ENCODE measurements at regions not wholly inside any gene's neighbourhood (a gene's known extent, or its start where the extent isn't known, plus 50 kb on each side); places are given as distances from the start of the nearest gene placed in this dataset.

GRCh38 chr5:125083981-125084380, 337.5 kb upstream of the ZNF608 start:
- no peaks in the 10 kb centered on the region for H3K36me3 ChIP-seq (replicated peaks in 1 of 2; ENCODE audit: control insufficient read depth in 1 of 2, insufficient read depth in 2 of 2, low read length in 2 of 2)
- H3K4me2 ChIP-seq (ENCODE audit: low read depth, low read length) = no peak overlapping the region
- ChIA-PET CTCF (ENCODE audit: low intra/inter-chr PET ratio, low total read pairs) (no interaction called here), POLR2A (no interaction called here)
- no peaks in the 10 kb centered on the region for H3K4me1 ChIP-seq (ENCODE audit: insufficient read depth, low read length)
- no peak overlapping the region for H3K9ac ChIP-seq (ENCODE audit: insufficient read depth, low read depth, low read length)
- intact Hi-C loops (cut with micrococcal nuclease; ENCODE audit: unreplicated experiment) (no loop called here), in situ Hi-C loops (cut with HindIII; ENCODE audit: extremely low pct_ligation_motif_present, low pct_unique_long_range_greater_than_20kb) (no loop called here)
- H4K20me1 ChIP-seq (ENCODE audit: insufficient read depth, low read length) = no peaks in the 10 kb centered on the region
- H3K4me3 ChIP-seq (replicated peaks in 1 of 3; ENCODE audit: insufficient read depth in 1 of 3, low read depth in 2 of 3, low read length in 3 of 3) = no peak overlapping the region
- BruUV-seq (replicated peaks) = no TSS peak
- FAIRE-seq (no peak), DNase-seq (ENCODE audit: low spot score) (no peak), ATAC-seq (no peak)
- no peak overlapping the region for H3K27ac ChIP-seq (ENCODE audit: extremely low read length, insufficient read depth, low read length)
- TF ChIP-seq ZNF296 (CRISPR knock-in tag; conservative IDR thresholded peaks at IDR 0.05) (no peak), ATRX (CRISPR knock-in tag; IDR thresholded peaks at IDR 0.05; ENCODE audit: borderline replicate concordance) (no peak), ZNF263 (CRISPR knock-in tag; IDR thresholded peaks at IDR 0.05) (no peak)
- peaks cover 5% of the 10 kb centered on the region; the same call in 1 of the 2 replicates for H3K9me3 ChIP-seq (ENCODE audit: low read length)
- no peaks in the 10 kb centered on the region for H3K79me2 ChIP-seq (ENCODE audit: insufficient read depth, low read length)
- H2AFZ ChIP-seq (ENCODE audit: low read length) = no peak overlapping the region
- H3K27me3 ChIP-seq (ENCODE audit: control insufficient read depth in 1 of 2, insufficient read depth in 2 of 2, low read length in 2 of 2) = no peaks in the 10 kb centered on the region

GRCh38 chr5:125085797-125086505, 339.5 kb upstream of the ZNF608 start:
- ATAC-seq = no peak

More at GRCh38 chr5:125085797-125086505, 339.5 kb upstream of the ZNF608 start:
- POLR2A ChIA-PET = no interaction called here
- Histone ChIP-seq H3K4me3 (replicated peaks in 1 of 3; ENCODE audit: insufficient read depth in 1 of 3, low read depth in 2 of 3, low read length in 3 of 3) (no peak overlapping the region), H3K27me3 (ENCODE audit: control insufficient read depth in 1 of 2, insufficient read depth in 2 of 2, low read length in 2 of 2) (no peaks in the 10 kb centered on the region), H3K4me1 (ENCODE audit: insufficient read depth, low read length) (no peaks in the 10 kb centered on the region), H3K9ac (ENCODE audit: insufficient read depth, low read depth, low read length) (no peak overlapping the region), H3K79me2 (ENCODE audit: insufficient read depth, low read length) (no peaks in the 10 kb centered on the region), H3K36me3 (replicated peaks in 1 of 2; ENCODE audit: control insufficient read depth in 1 of 2, insufficient read depth in 2 of 2, low read length in 2 of 2) (no peaks in the 10 kb centered on the region), H3K9me3 (ENCODE audit: low read length) (peaks cover 5% of the 10 kb centered on the region; the same call in 1 of the 2 replicates), H3K4me2 (ENCODE audit: low read depth, low read length) (no peak overlapping the region), H2AFZ (ENCODE audit: low read length) (no peak overlapping the region), H4K20me1 (ENCODE audit: insufficient read depth, low read length) (no peaks in the 10 kb centered on the region), H3K27ac (ENCODE audit: extremely low read length, insufficient read depth, low read length) (no peak overlapping the region)
- intact Hi-C loops (cut with micrococcal nuclease; ENCODE audit: unreplicated experiment) (no loop called here), in situ Hi-C loops (cut with HindIII; ENCODE audit: extremely low pct_ligation_motif_present, low pct_unique_long_range_greater_than_20kb) (no loop called here)
- TF ChIP-seq SOX5 (CRISPR knock-in tag; IDR thresholded peaks at IDR 0.05; ENCODE audit: borderline replicate concordance) (no peak), GTF3A (CRISPR knock-in tag; conservative IDR thresholded peaks at IDR 0.05) (no peak), RFX1 (IDR thresholded peaks at IDR 0.05) (no peak), NCOA5 (CRISPR knock-in tag; IDR thresholded peaks at IDR 0.05) (no peak), ZNF550 (CRISPR knock-in tag; IDR thresholded peaks at IDR 0.05; ENCODE audit: borderline replicate concordance) (no peak), KAT8 (CRISPR knock-in tag; IDR thresholded peaks at IDR 0.05) (no peak), NFRKB (IDR thresholded peaks at IDR 0.05) (no peak), TCF12 (IDR thresholded peaks at IDR 0.05) (no peak), TCF12 (CRISPR knock-in tag; IDR thresholded peaks at IDR 0.05) (no peak)
- CTCF ChIA-PET (ENCODE audit: low intra/inter-chr PET ratio, low total read pairs) = no interaction called here
- FAIRE-seq = no peak
- BruUV-seq (replicated peaks) = no TSS peak
- DNase-seq (ENCODE audit: low spot score) = no peak
- 39% methylated on average over 2 of the region's 2 CpGs for WGBS (ENCODE audit: low lambda C conversion rate)

Data from HepG2 (cell line).